Ovary (tissue), 3 donors: ENCODE measurements at regions not wholly inside any gene's neighbourhood (a gene's known extent, or its start where the extent isn't known, plus 50 kb on each side); places are given as distances from the start of the nearest gene placed in this dataset.

Experiments
- EP300 ChIP-seq: sonication (generic); formaldehyde crosslinking; IDR thresholded peaks from one replicate; pipeline ENCODE4 v1.6.1; 2017; ENCODE audit warnings: antibody characterized with exemption
- POLR2A ChIP-seq: fragments of 450-650 bp; IDR thresholded peaks from one replicate; pipeline ENCODE4 v1.6.1; 2017; ENCODE audit warnings: antibody characterized with exemption, mild to moderate bottlenecking, moderate library complexity
- TF ChIP-seq, protein P1 (sequence below), 3 donors: fragments of 450-650 bp in 2 of 3; fragments of 200-600 bp in 1 of 3; IDR thresholded peaks; one replicate each; pipeline versions ENCODE4 v1.5.1 to v1.8.0; 2016 to 2022; ENCODE audit warnings: antibody characterized with exemption in 3 of 3, mild to moderate bottlenecking in 1 of 3
- donor health status: DM: no; HTN: no; CAD: no.

DNA sequence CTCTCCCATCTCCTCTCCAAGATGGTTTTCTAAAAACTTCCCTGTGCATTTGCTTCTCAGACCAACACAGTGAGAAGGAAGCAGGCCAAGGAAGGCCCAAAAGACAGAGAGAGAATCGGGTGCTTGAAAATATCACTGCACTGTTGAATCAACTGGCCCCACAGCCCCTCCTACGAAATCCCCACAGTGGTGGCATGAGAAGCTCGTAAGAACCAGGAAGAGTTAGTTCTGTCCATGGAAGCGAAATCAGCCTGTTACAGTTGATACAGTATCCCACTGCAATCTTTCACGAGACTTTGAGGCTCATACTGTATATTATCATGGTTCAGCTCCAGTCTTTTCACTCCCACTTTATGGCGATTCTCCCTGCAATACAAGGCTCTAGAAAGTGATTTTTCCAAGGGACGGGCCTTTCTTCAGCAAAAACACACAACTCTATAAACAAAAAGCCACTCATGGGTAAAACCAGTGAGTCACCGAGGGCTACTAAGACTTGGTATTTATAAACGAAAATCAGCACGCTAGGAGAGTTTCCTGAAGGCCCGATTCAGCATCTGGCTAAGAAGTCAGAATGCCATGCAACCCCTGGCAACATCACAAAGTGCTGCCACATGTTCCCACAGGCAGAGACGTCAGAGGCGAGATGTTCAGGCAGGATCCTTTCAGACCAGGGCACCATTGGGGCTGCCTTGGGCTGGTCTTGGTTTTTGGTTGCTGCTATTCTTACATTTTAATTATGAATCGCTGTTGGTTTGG, 185.7 kb downstream of the IRX5 start:
- TF ChIP-seq, protein P1, sequence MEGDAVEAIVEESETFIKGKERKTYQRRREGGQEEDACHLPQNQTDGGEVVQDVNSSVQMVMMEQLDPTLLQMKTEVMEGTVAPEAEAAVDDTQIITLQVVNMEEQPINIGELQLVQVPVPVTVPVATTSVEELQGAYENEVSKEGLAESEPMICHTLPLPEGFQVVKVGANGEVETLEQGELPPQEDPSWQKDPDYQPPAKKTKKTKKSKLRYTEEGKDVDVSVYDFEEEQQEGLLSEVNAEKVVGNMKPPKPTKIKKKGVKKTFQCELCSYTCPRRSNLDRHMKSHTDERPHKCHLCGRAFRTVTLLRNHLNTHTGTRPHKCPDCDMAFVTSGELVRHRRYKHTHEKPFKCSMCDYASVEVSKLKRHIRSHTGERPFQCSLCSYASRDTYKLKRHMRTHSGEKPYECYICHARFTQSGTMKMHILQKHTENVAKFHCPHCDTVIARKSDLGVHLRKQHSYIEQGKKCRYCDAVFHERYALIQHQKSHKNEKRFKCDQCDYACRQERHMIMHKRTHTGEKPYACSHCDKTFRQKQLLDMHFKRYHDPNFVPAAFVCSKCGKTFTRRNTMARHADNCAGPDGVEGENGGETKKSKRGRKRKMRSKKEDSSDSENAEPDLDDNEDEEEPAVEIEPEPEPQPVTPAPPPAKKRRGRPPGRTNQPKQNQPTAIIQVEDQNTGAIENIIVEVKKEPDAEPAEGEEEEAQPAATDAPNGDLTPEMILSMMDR (IDR thresholded peaks at IDR 0.05): no peak
- TF ChIP-seq POLR2A (no peak), EP300 (no peak)
